H1 (cell line): ENCODE measurements at regions not wholly inside any gene's neighbourhood (a gene's known extent, or its start where the extent isn't known, plus 50 kb on each side); places are given as distances from the start of the nearest gene placed in this dataset.

Experiments
- microRNA counts: library from miRNA; unstranded; fragments of <30 nt; microRNA quantifications from one replicate; lab custom pipeline; 2015
- microRNA-seq, 2 experiments: library from miRNA; unstranded; fragments of <30 nt; microRNA quantifications; one replicate each; pipeline versions ENCODE4 to v1.2.0, GENCODE V29; 2016 to 2020; ENCODE audit warnings: borderline microRNAs expressed in 2 of 2, borderline number of aligned reads in 2 of 2, borderline replicate concordance in 1 of 2
- small RNA-seq: library from polyadenylated mRNA; stranded (forward); fragments of <200 nt; extraction: miRNeasy Mini kit (QIAGEN cat#:217004); gene quantifications from one replicate; pipeline ENCODE3, GENCODE V24; 2013; ENCODE audit not compliant: insufficient read depth

MicroRNA genes in the stretch of these regions (microRNA counts, 767-probe panel; counts per million panel counts)
- microRNA hsa-miR-218-5p (lab: Ali Mortazavi, UCI), result 879 counts per million, percentile 95 among the panel's probes with 10 or more counts

Small RNA genes lying in the stretch of these regions (microRNA-seq; reads per million reads assigned to microRNA genes)
- gene MIR218-1, result 2.1 to 7.9 reads per million in 2 experiments

Small RNA genes lying in the stretch of these regions (small RNA-seq; reads per million reads assigned to genes)
- gene MIR218-1, result 35.5 reads per million, percentile 95 among the genes with 10 or more reads in this experiment
